Neural cell (in vitro differentiated cells): ENCODE measurements at regions not wholly inside any gene's neighbourhood (a gene's known extent, or its start where the extent isn't known, plus 50 kb on each side); places are given as distances from the start of the nearest gene placed in this dataset.

Experiments
- H2AFZ ChIP-seq: fragments of 200-600, 300-800 bp; sonication (generic), shearing (Covaris generic); 2 replicates; pipeline ENCODE4 v1.6.0; 2014; ENCODE audit warnings: low read depth, mild to moderate bottlenecking, antibody characterized with exemption, low read length, moderate library complexity
- H3F3A ChIP-seq: fragments of 200-600 bp; shearing (Covaris generic); 2 replicates; pipeline ENCODE4 v1.6.1; 2016; ENCODE audit warnings: mild to moderate bottlenecking, moderate library complexity, mixed read lengths, antibody characterized with exemption, low read length; ENCODE audit not compliant: insufficient read depth, poor library complexity, severe bottlenecking
- H3K27ac ChIP-seq: fragments of 200-600, 300-800 bp; sonication (generic), shearing (Covaris generic); 2 replicates; pipeline ENCODE4 v1.5.1; 2014; ENCODE audit warnings: mild to moderate bottlenecking, low read length, moderate library complexity
- H3K27me3 ChIP-seq: fragments of 300-800, 200-600 bp; sonication (generic), shearing (Covaris generic); 2 replicates; pipeline ENCODE4 v1.6.0; 2014; ENCODE audit warnings: mild to moderate bottlenecking, low read depth, low read length, moderate library complexity; ENCODE audit not compliant: insufficient read depth
- H3K36me3 ChIP-seq: fragments of 300-800, 200-600 bp; sonication (generic), shearing (Covaris generic); 2 replicates; pipeline ENCODE4 v1.5.1; 2014; ENCODE audit warnings: mild to moderate bottlenecking, antibody characterized with exemption, low read length, moderate library complexity; ENCODE audit not compliant: insufficient read depth
- H3K4me2 ChIP-seq: fragments of 300-800, 200-600 bp; sonication (generic), shearing (Covaris generic); 2 replicates; pipeline ENCODE4 v1.6.0; 2014; ENCODE audit warnings: mild to moderate bottlenecking, low read length
- H3K4me3 ChIP-seq: fragments of 300-800, 200-600 bp; sonication (generic), shearing (Covaris generic); 2 replicates; pipeline ENCODE4 v1.5.1; 2014; ENCODE audit warnings: mild to moderate bottlenecking, low read length, moderate library complexity
- H3K79me2 ChIP-seq: fragments of 200-600 bp; shearing (Covaris generic); replicated peaks from 2 replicates; pipeline ENCODE4 v1.6.0; 2014; ENCODE audit warnings: mild to moderate bottlenecking, low read length, moderate library complexity; ENCODE audit not compliant: insufficient read depth
- H3K9ac ChIP-seq: fragments of 300-800, 200-600 bp; sonication (generic), shearing (Covaris generic); 2 replicates; pipeline ENCODE4 v1.6.1; 2016; ENCODE audit warnings: mild to moderate bottlenecking, low read length, mixed read lengths
- H3K9me2 ChIP-seq: fragments of 200-600 bp; shearing (Covaris generic); 2 replicates; pipeline ENCODE4 v1.6.1; 2016; ENCODE audit warnings: mild to moderate bottlenecking, low read length, mixed read lengths; ENCODE audit not compliant: insufficient read depth
- H3K9me3 ChIP-seq: fragments of 200-600, 300-800 bp; sonication (generic), shearing (Covaris generic); 2 replicates; pipeline ENCODE4 v1.6.1; 2016; ENCODE audit warnings: mild to moderate bottlenecking, mixed run types, low read length, moderate library complexity, mixed read lengths
- H4K20me1 ChIP-seq: fragments of 200-600 bp; shearing (Covaris generic); 2 replicates; pipeline ENCODE4 v1.6.1; 2016; ENCODE audit warnings: mild to moderate bottlenecking, mixed run types; ENCODE audit not compliant: insufficient read depth
- EP300 ChIP-seq: fragments of 450-650 bp; conservative IDR thresholded peaks from 2 replicates; pipeline ENCODE4 v1.6.1; 2014; ENCODE audit warnings: antibody characterized with exemption, mild to moderate bottlenecking, moderate library complexity; ENCODE audit not compliant: poor library complexity, severe bottlenecking
- EZH2 ChIP-seq: fragments of 200-600, 300-800 bp; shearing (Covaris generic), sonication (generic); IDR thresholded peaks from 2 replicates; pipeline ENCODE4 v1.6.1; 2014; ENCODE audit warnings: antibody characterized with exemption, low read length, borderline replicate concordance, mild to moderate bottlenecking; ENCODE audit not compliant: insufficient read depth, poor library complexity, severe bottlenecking
- MXI1 ChIP-seq: fragments of 450-650 bp; conservative IDR thresholded peaks from 2 replicates; pipeline ENCODE4 v1.6.1; 2014; ENCODE audit warnings: antibody characterized with exemption, mild to moderate bottlenecking; ENCODE audit not compliant: poor library complexity, severe bottlenecking
- POLR2AphosphoS5 ChIP-seq: IDR thresholded peaks from 2 replicates; pipeline ENCODE4 v1.6.1; 2012
- RAD21 ChIP-seq: fragments of 450-650 bp; conservative IDR thresholded peaks from 2 replicates; pipeline ENCODE4 v1.6.1; 2014; ENCODE audit warnings: antibody characterized with exemption, mild to moderate bottlenecking, moderate library complexity
- REST ChIP-seq: IDR thresholded peaks from 2 replicates; pipeline ENCODE4 v1.6.1; 2012; ENCODE audit warnings: borderline replicate concordance
- SMC3 ChIP-seq: fragments of 450-650 bp; conservative IDR thresholded peaks from 2 replicates; pipeline ENCODE4 v1.6.1; 2014; ENCODE audit warnings: antibody characterized with exemption, mild to moderate bottlenecking, moderate library complexity; ENCODE audit not compliant: poor library complexity
- TAF1 ChIP-seq: IDR thresholded peaks from 2 replicates; pipeline ENCODE4 v1.6.1; 2012; ENCODE audit warnings: low read depth
- TF ChIP-seq, protein P1 (sequence below): fragments of 450-650 bp; IDR thresholded peaks from 2 replicates; pipeline ENCODE4 v1.5.1; 2014; ENCODE audit warnings: antibody characterized with exemption, mild to moderate bottlenecking, moderate library complexity; ENCODE audit not compliant: poor library complexity, severe bottlenecking

- no peaks in the 10 kb centered on the region for H3K36me3 ChIP-seq
Measured at GRCh38 chr6:169160091-169160854, 93.4 kb downstream of the THBS2 start.

DNA sequence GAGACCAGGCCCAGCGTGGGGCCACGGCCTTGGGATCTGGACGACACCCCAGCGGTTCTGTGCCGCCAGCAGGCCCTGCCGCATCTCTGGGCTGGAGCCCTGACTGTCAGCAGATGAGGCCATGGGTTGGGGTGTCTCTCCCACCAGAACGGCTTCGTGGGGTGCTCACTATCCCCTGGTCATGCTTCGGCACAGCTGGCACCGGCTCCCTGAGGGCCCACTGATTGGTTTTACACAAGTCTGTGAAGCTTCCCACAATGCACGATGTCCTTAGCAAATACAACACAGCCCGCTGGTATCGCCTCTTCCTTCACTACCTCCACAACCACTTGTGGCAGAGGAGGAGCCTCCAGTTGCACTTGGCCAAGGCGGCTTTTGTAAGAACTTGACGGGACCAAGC lies 94.3 kb downstream of the THBS2 start:
- Histone ChIP-seq H3K27ac (no peak overlapping the region), H3K4me2 (no peak overlapping the region), H3K27me3 (no peaks in the 10 kb centered on the region), H3K9me2 (no peaks in the 10 kb centered on the region), H3K36me3 (no peaks in the 10 kb centered on the region), H2AFZ (no peak overlapping the region), H3F3A (no peaks in the 10 kb centered on the region), H3K9me3 (no peaks in the 10 kb centered on the region), H3K9ac (no peak overlapping the region), H3K79me2 (no peaks in the 10 kb centered on the region), H4K20me1 (no peaks in the 10 kb centered on the region), H3K4me3 (no peak overlapping the region)
- TF ChIP-seq REST (no peak), MXI1 (no peak), POLR2AphosphoS5 (no peak), SMC3 (no peak), EZH2 (no peak), TAF1 (no peak), EP300 (no peak)

More at GRCh38 chr6:169160091-169160854, 93.4 kb downstream of the THBS2 start:
- Histone ChIP-seq H3K9me3 (no peaks in the 10 kb centered on the region), H3F3A (no peaks in the 10 kb centered on the region), H4K20me1 (no peaks in the 10 kb centered on the region), H3K4me2 (no peak overlapping the region), H3K27ac (no peak overlapping the region), H3K27me3 (no peaks in the 10 kb centered on the region), H3K9ac (no peak overlapping the region), H2AFZ (no peak overlapping the region), H3K9me2 (no peaks in the 10 kb centered on the region), H3K4me3 (no peak overlapping the region), H3K79me2 (no peaks in the 10 kb centered on the region)
- TF ChIP-seq, protein P1, sequence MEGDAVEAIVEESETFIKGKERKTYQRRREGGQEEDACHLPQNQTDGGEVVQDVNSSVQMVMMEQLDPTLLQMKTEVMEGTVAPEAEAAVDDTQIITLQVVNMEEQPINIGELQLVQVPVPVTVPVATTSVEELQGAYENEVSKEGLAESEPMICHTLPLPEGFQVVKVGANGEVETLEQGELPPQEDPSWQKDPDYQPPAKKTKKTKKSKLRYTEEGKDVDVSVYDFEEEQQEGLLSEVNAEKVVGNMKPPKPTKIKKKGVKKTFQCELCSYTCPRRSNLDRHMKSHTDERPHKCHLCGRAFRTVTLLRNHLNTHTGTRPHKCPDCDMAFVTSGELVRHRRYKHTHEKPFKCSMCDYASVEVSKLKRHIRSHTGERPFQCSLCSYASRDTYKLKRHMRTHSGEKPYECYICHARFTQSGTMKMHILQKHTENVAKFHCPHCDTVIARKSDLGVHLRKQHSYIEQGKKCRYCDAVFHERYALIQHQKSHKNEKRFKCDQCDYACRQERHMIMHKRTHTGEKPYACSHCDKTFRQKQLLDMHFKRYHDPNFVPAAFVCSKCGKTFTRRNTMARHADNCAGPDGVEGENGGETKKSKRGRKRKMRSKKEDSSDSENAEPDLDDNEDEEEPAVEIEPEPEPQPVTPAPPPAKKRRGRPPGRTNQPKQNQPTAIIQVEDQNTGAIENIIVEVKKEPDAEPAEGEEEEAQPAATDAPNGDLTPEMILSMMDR, result no peak
- TF ChIP-seq MXI1, result no peak
- TF ChIP-seq POLR2AphosphoS5, result no peak
- TF ChIP-seq EZH2, result no peak
- no peak for TF ChIP-seq RAD21
- no peak for TF ChIP-seq EP300
- no peak for TF ChIP-seq REST
- TF ChIP-seq SMC3, result no peak
- TF ChIP-seq TAF1, result no peak
